HCT116 (cell line): ENCODE measurements at regions not wholly inside any gene's neighbourhood (a gene's known extent, or its start where the extent isn't known, plus 50 kb on each side); places are given as distances from the start of the nearest gene placed in this dataset.

ENCODE experiments used
- EZH2 ChIP-seq: fragments of 200-600 bp; sonication (generic); IDR thresholded peaks from 2 replicates; pipeline ENCODE4 v1.6.1; 2017; ENCODE audit warnings: antibody characterized with exemption, mixed run types
- JUND ChIP-seq: IDR thresholded peaks from 2 replicates; pipeline ENCODE4 v1.6.1; 2012
- TF ChIP-seq, protein P1 (sequence below): IDR thresholded peaks from 2 replicates; pipeline ENCODE4 v1.6.1; 2012

DNA sequence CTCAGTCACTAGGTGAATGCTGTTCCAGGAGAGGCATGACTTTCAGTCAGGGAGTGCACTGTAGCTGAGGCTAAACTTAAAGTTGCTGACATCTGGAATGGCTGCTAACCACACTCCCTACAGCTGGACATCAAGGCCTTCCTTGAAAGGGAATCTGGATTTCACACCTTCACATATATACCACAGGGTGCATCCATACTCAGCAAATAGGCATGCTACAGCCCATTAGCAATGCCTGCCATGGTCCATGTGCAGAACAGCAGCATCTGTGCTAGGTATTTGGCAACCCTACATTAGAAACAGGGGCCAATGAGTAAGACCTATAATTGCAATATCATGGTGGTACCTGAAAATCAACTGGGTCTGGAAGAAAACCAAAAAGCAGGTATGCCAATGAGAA, 74.8 kb downstream of the SNTN start:
- TF ChIP-seq EZH2 (no peak), JUND (no peak)
- TF ChIP-seq, protein P1, sequence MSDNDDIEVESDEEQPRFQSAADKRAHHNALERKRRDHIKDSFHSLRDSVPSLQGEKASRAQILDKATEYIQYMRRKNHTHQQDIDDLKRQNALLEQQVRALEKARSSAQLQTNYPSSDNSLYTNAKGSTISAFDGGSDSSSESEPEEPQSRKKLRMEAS, result no peak
